NOMO-1 treated with dmso at 0.1 percent for 144 hours (cell line): ENCODE measurements at regions not wholly inside any gene's neighbourhood (a gene's known extent, or its start where the extent isn't known, plus 50 kb on each side); places are given as distances from the start of the nearest gene placed in this dataset.
"Not testable (repeated sequence)": the region's sequence is repeated elsewhere in the genome, so short reads cannot be mapped to it uniquely, and the experiment has no call there.

ENCODE experiments used
- DNase-seq: peaks from one replicate; lab custom pipeline; 2025; ENCODE audit not compliant: unreplicated experiment; lab: John Stamatoyannopoulos, UW

GRCh38 chr18:8882632-8883408 is 177.5 kb downstream of the MTCL1 start:
- DNase-seq: no peak

- DNase-seq: no peak
These were observed 178.0 kb downstream of the MTCL1 start for GRCh38 chr18:8883409-8883668.

- not testable (repeated sequence) for DNase-seq
These were observed 182.5 kb downstream of the MTCL1 start for GRCh38 chr18:8887877-8888276.

GRCh38 chr18:8889489-8889888 is 184.1 kb downstream of the MTCL1 start:
- DNase-seq: no peak

- not testable (repeated sequence) for DNase-seq
These were observed 185.1 kb downstream of the MTCL1 start for GRCh38 chr18:8890503-8890902.

GRCh38 chr18:8890957-8891464 is 185.7 kb downstream of the MTCL1 start:
- no peak for DNase-seq

- no peak for DNase-seq
These were observed 187.9 kb downstream of the MTCL1 start for GRCh38 chr18:8893221-8893620.

GRCh38 chr18:8893628-8894231 is 188.4 kb downstream of the MTCL1 start:
- no peak for DNase-seq

- DNase-seq: no peak
These were observed 189.5 kb downstream of the MTCL1 start for GRCh38 chr18:8894823-8895222.

GRCh38 chr18:8895341-8895740 is 190.0 kb downstream of the MTCL1 start:
- DNase-seq: no peak

- DNase-seq: no peak
These were observed 190.7 kb downstream of the MTCL1 start for GRCh38 chr18:8895987-8896619.

GRCh38 chr18:8899000-8899399 is 193.6 kb downstream of the MTCL1 start:
- no peak for DNase-seq

- no peak for DNase-seq
These were observed 195.2 kb downstream of the MTCL1 start for GRCh38 chr18:8900552-8900951.

- no peak for DNase-seq
These were observed 195.7 kb downstream of the MTCL1 start for GRCh38 chr18:8901019-8901418.

- DNase-seq: no peak
These were observed 198.2 kb upstream of the NDUFV2 start for GRCh38 chr18:8904316-8904715.

- DNase-seq: no peak
These were observed 193.5 kb upstream of the NDUFV2 start for GRCh38 chr18:8908792-8909510.

GRCh38 chr18:8910186-8910822 is 192.2 kb upstream of the NDUFV2 start:
- DNase-seq: no peak

- no peak for DNase-seq
These were observed 191.7 kb upstream of the NDUFV2 start for GRCh38 chr18:8910843-8911242.

GRCh38 chr18:8911408-8912340 is 190.8 kb upstream of the NDUFV2 start:
- DNase-seq: no peak
